ENCODE measurements at regions not wholly inside any gene's neighbourhood (a gene's known extent, or its start where the extent isn't known, plus 50 kb on each side); places are given as distances from the start of the nearest gene placed in this dataset.

GRCh38 chr14:23725980-23726710 is 90.0 kb downstream of the DHRS2 start:
- Mint-ChIP-seq H3K27ac (no peak overlapping the region), H3K4me3 (no peak overlapping the region), H3K9me3 (no peaks in the 10 kb centered on the region), H3K4me1 (ENCODE audit: low read depth) (no peaks in the 10 kb centered on the region), H3K36me3 (ENCODE audit: low read depth) (no peaks in the 10 kb centered on the region), H3K27me3 (no peaks in the 10 kb centered on the region)
- POLR2A ChIA-PET: no interaction called here
- no peak for TF ChIP-seq CTCF (IDR thresholded peaks at IDR 0.05)
- intact Hi-C loops (cut with micrococcal nuclease): loop anchor here (10.0 kb wide), 1 partner anchor 209 kb away; no protein-coding TSS in a partner anchor
- DNase-seq (no peak), ATAC-seq (no peak)
- CTCF ChIA-PET: interaction anchor here (0.9 to 3.1 kb wide), 8 partner anchors 22 to 227 kb away, joined by 3 to 13 read pairs (median 4); partner anchors contain the start of gene DHRS4

GRCh38 chr14:23727566-23728335 is 91.6 kb downstream of the DHRS2 start:
- peak; percentile 50 for TF ChIP-seq CTCF (IDR thresholded peaks at IDR 0.05)
- ChIA-PET CTCF (interaction anchor here (0.6 to 3.1 kb wide), 18 partner anchors 16 to 225 kb away, joined by 3 to 13 read pairs (median 4); partner anchors contain the start of gene DHRS4), POLR2A (no interaction called here)
- Mint-ChIP-seq H3K9me3 (no peaks in the 10 kb centered on the region), H3K27ac (no peak overlapping the region), H3K4me3 (no peak overlapping the region), H3K27me3 (no peaks in the 10 kb centered on the region), H3K4me1 (ENCODE audit: low read depth) (no peaks in the 10 kb centered on the region), H3K36me3 (ENCODE audit: low read depth) (no peaks in the 10 kb centered on the region)
- intact Hi-C loops (cut with micrococcal nuclease): loop anchor here (10.0 kb wide), 1 partner anchor 207 kb away; no protein-coding TSS in a partner anchor
- DNase-seq: no peak
- peak; percentile 60 for ATAC-seq

- no peaks in the 10 kb centered on the region for H3K36me3 Mint-ChIP-seq (ENCODE audit: low read depth)
- H3K9me3 Mint-ChIP-seq: no peaks in the 10 kb centered on the region
- no peak overlapping the region for H3K27ac Mint-ChIP-seq
- H3K4me3 Mint-ChIP-seq: no peak overlapping the region
- ATAC-seq (no peak), DNase-seq (no peak)
- POLR2A ChIA-PET: no interaction called here
- TF ChIP-seq CTCF (IDR thresholded peaks at IDR 0.05): no peak
- H3K4me1 Mint-ChIP-seq (ENCODE audit: low read depth): no peaks in the 10 kb centered on the region
- intact Hi-C loops (cut with micrococcal nuclease): loop anchor here (10.0 kb wide), 1 partner anchor 206 kb away; no protein-coding TSS in a partner anchor
- H3K27me3 Mint-ChIP-seq: no peaks in the 10 kb centered on the region
- CTCF ChIA-PET: interaction anchor here (3.1 kb wide), 1 partner anchor 181 kb away, joined by 13 read pairs; no protein-coding TSS in a partner anchor
Measured at GRCh38 chr14:23728791-23729190, 92.6 kb downstream of the DHRS2 start.

GRCh38 chr14:23729720-23730387 is 93.7 kb downstream of the DHRS2 start:
- no peaks in the 10 kb centered on the region for H3K36me3 Mint-ChIP-seq (ENCODE audit: low read depth)
- no peaks in the 10 kb centered on the region for H3K27me3 Mint-ChIP-seq
- TF ChIP-seq CTCF (IDR thresholded peaks at IDR 0.05): no peak
- intact Hi-C loops (cut with micrococcal nuclease): loop anchor here (10.0 kb wide), 1 partner anchor 205 kb away; no protein-coding TSS in a partner anchor
- CTCF ChIA-PET: no interaction called here
- no peak for DNase-seq
- H3K9me3 Mint-ChIP-seq: no peaks in the 10 kb centered on the region
- H3K27ac Mint-ChIP-seq: no peak overlapping the region
- no peak for ATAC-seq
- POLR2A ChIA-PET: no interaction called here
- no peaks in the 10 kb centered on the region for H3K4me1 Mint-ChIP-seq (ENCODE audit: low read depth)
- no peak overlapping the region for H3K4me3 Mint-ChIP-seq

Data from activated CD8-positive, alpha-beta T cell treated with anti-CD3 and anti-CD28 coated beads for 36 hours (primary cell).